ENCODE measurements at regions not wholly inside any gene's neighbourhood (a gene's known extent, or its start where the extent isn't known, plus 50 kb on each side); places are given as distances from the start of the nearest gene placed in this dataset.

DNA sequence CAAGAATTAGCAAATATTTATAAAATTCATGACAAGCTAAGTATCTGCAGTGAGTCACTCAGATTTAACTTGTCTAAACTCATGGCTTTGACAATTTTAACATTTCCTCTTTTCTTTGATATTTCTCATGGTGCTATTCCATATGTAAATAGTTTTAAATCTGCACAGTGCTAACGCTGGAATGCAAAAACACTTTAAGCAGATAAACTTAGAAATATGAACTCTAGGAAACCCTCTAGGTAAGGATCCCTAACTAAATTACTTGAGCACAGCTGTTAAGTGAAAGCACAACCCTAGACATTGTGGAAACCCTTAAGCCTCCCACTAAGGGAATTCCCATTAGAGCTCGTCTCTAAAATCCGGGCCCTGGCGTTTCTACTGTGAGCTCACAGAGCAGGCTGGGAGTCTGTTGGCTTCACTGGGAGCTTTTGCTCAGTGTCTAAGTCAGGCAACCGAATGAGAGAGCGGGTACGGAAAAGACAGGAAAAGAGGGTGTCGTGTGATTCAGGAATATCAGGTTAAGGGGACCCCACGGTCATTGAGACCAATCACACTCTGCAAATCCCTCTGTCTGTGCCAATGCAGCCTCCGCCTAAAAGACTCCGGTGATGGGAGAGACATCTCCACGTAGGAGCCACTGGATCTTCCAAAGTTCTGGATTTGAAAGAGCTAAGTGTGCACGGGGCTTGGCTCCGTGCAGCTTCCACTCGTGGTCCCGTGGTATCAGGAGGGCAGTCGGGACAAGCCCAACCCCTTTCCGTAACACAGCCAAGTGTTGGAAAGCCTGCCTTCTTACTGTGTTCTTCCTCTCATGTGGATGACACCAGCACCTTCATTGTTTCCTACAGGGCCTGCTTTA lies 112.3 kb upstream of the RPS6KA2 start:
- H3K36me3 Mint-ChIP-seq: no peaks in the 10 kb centered on the region
- H3K27ac ChIP-seq (ENCODE audit: low read depth, low read length): no peak overlapping the region
- POLR2A ChIA-PET: no interaction called here

DNA sequence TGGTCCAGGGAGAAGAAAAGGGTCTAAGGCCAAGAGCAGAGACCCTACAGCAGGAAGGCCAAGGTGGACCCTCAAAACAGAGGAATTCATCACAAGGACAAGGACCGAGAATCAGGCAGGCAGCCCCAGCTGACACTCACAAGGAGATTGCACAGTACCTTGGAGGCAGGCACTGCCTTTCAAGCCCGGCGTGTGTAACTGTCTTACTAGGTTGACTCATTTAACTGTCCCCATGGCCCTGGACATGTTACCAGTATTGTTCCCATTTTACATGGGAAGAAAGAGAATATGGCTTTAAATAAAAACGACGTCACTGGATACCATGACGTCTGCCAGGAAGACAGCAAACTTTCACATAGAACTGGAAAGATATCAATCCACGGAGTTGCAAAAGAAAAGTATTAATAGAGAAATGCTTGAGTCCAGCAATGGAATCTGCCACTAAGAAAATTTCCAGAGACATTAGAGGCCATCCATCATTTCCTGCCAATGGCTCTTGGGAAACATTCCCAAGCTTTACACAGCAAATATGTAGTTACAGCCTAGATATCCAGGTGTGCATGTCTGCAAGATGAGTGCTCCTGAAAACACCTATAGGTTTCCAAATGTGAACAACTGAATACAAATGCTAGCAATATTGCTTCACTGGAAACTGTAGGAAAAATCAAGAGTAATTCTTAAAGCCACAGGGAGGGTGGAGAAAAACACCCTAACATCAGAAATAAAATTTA lies 111.5 kb upstream of the RPS6KA2 start:
- peaks cover 0 to 3% of the 10 kb centered on the region in 2 donors for H3K27me3 Mint-ChIP-seq
- ChIA-PET CTCF (no interaction called here), POLR2A (no interaction called here)
- H3K4me1 Mint-ChIP-seq: peaks cover 0 to 4% (median 3%) of the 10 kb centered on the region in 3 donors
- no peak for DNase-seq
- no peaks in the 10 kb centered on the region for H3K9me3 ChIP-seq (ENCODE audit: low read length)
- H3K27me3 ChIP-seq (ENCODE audit: insufficient read depth, low read length, poor library complexity, severe bottlenecking): no peaks in the 10 kb centered on the region
- no peaks in the 10 kb centered on the region for H3K9me3 Mint-ChIP-seq
- no peak overlapping the region for H3K4me3 ChIP-seq (ENCODE audit: low read length)
- no peak overlapping the region for H3K4me3 Mint-ChIP-seq
- no peak overlapping the region for H3K27ac Mint-ChIP-seq
- H3K4me1 ChIP-seq (ENCODE audit: insufficient read depth, low read length): no peaks in the 10 kb centered on the region
- H3K36me3 ChIP-seq (ENCODE audit: insufficient read depth, low read length): no peaks in the 10 kb centered on the region
- no peaks in the 10 kb centered on the region for H3K36me3 Mint-ChIP-seq
- H3K27ac ChIP-seq (ENCODE audit: low read depth, low read length): no peak overlapping the region

More for the DNA sequence above, 112.3 kb upstream of the RPS6KA2 start:
- Histone ChIP-seq H3K36me3 (ENCODE audit: insufficient read depth, low read length) (no peaks in the 10 kb centered on the region), H3K9me3 (ENCODE audit: low read length) (no peaks in the 10 kb centered on the region), H3K4me1 (ENCODE audit: insufficient read depth, low read length) (no peaks in the 10 kb centered on the region), H3K27me3 (ENCODE audit: insufficient read depth, low read length, poor library complexity, severe bottlenecking) (no peaks in the 10 kb centered on the region), H3K4me3 (ENCODE audit: low read length) (no peak overlapping the region)
- DNase-seq: no peak
- H3K27ac Mint-ChIP-seq: peak overlapping the region in 1 of 8 donors; percentile 64
- no peaks in the 10 kb centered on the region for H3K9me3 Mint-ChIP-seq
- H3K4me3 Mint-ChIP-seq: no peak overlapping the region
- H3K27me3 Mint-ChIP-seq: peaks cover 0 to 3% of the 10 kb centered on the region in 2 donors
- CTCF ChIA-PET: no interaction called here
- H3K4me1 Mint-ChIP-seq: peaks cover 0 to 4% (median 3%) of the 10 kb centered on the region in 3 donors

GRCh38 chr6:166737261-166737660 lies 110.2 kb upstream of the RPS6KA2 start:
- Mint-ChIP-seq H3K4me1 (peaks cover 0 to 4% (median 3%) of the 10 kb centered on the region in 3 donors), H3K4me3 (no peak overlapping the region), H3K9me3 (no peaks in the 10 kb centered on the region), H3K36me3 (no peaks in the 10 kb centered on the region), H3K27me3 (peaks cover 0 to 3% of the 10 kb centered on the region in 2 donors), H3K27ac (no peak overlapping the region)
- ChIA-PET CTCF (no interaction called here), POLR2A (no interaction called here)
- Histone ChIP-seq H3K27me3 (ENCODE audit: insufficient read depth, low read length, poor library complexity, severe bottlenecking) (no peaks in the 10 kb centered on the region), H3K36me3 (ENCODE audit: insufficient read depth, low read length) (no peaks in the 10 kb centered on the region), H3K27ac (ENCODE audit: low read depth, low read length) (no peak overlapping the region), H3K4me1 (ENCODE audit: insufficient read depth, low read length) (no peaks in the 10 kb centered on the region), H3K4me3 (ENCODE audit: low read length) (no peak overlapping the region), H3K9me3 (ENCODE audit: low read length) (no peaks in the 10 kb centered on the region)
- DNase-seq: no peak

DNA sequence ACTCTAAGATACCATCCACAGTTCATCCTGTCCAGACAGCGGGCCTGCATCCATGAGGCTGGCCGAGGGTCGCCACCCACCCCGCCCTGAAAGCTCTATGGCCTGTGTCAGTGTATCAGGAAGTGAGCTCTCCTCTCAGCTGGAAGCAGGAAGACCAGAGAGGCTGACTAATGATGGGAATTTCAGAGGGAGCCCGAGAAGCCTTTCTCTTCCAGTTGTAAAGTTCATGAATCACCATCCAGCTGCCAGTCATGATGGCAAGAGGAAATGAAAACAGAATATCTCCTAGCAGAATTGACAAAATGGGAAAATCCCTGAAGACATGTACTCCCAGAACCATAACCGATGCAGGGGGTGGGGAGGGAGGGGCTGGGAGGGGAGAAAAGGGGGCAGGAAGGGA lies 109.6 kb upstream of the RPS6KA2 start:
- peaks cover 0 to 3% of the 10 kb centered on the region in 2 donors for H3K27me3 Mint-ChIP-seq
- Histone ChIP-seq H3K27ac (ENCODE audit: low read depth, low read length) (no peak overlapping the region), H3K36me3 (ENCODE audit: insufficient read depth, low read length) (no peaks in the 10 kb centered on the region), H3K4me1 (ENCODE audit: insufficient read depth, low read length) (no peaks in the 10 kb centered on the region), H3K9me3 (ENCODE audit: low read length) (no peaks in the 10 kb centered on the region), H3K4me3 (ENCODE audit: low read length) (no peak overlapping the region), H3K27me3 (ENCODE audit: insufficient read depth, low read length, poor library complexity, severe bottlenecking) (no peaks in the 10 kb centered on the region)
- no peaks in the 10 kb centered on the region for H3K9me3 Mint-ChIP-seq
- no peak overlapping the region for H3K4me3 Mint-ChIP-seq
- CTCF ChIA-PET: no interaction called here
- H3K27ac Mint-ChIP-seq: no peak overlapping the region
- peaks cover 0 to 4% (median 3%) of the 10 kb centered on the region in 3 donors for H3K4me1 Mint-ChIP-seq
- no peaks in the 10 kb centered on the region for H3K36me3 Mint-ChIP-seq
- POLR2A ChIA-PET: no interaction called here
- no peak for DNase-seq

DNA sequence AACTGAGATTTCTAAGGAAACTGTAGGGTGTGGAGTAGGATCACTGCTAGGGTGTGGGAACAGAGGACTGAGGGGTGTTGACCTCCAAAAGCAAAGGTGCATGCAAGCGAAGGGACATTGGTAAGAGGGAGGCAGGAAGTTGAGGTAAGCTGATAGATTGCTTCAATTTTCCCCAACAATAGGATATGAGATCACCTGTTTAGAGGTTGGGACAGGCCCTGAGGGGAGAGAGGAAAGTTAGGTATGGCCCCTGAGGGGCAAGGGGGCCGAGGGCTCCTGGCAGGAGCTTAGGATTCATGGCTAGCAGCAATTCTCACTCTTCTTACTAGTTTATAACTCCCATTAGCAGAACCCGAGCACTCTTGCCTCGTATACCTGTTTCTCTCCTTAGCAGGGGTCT lies 106.8 kb upstream of the RPS6KA2 start:
- no peak overlapping the region for H3K4me3 Mint-ChIP-seq
- Histone ChIP-seq H3K4me1 (ENCODE audit: insufficient read depth, low read length) (no peaks in the 10 kb centered on the region), H3K4me3 (ENCODE audit: low read length) (no peak overlapping the region), H3K27me3 (ENCODE audit: insufficient read depth, low read length, poor library complexity, severe bottlenecking) (no peaks in the 10 kb centered on the region), H3K36me3 (ENCODE audit: insufficient read depth, low read length) (no peaks in the 10 kb centered on the region), H3K9me3 (ENCODE audit: low read length) (no peaks in the 10 kb centered on the region), H3K27ac (ENCODE audit: low read depth, low read length) (no peak overlapping the region)
- peaks cover 0 to 4% (median 0%) of the 10 kb centered on the region in 3 donors for H3K4me1 Mint-ChIP-seq
- ChIA-PET CTCF (no interaction called here), POLR2A (no interaction called here)
- H3K27ac Mint-ChIP-seq: no peak overlapping the region
- no peak for DNase-seq
- no peaks in the 10 kb centered on the region for H3K36me3 Mint-ChIP-seq
- H3K27me3 Mint-ChIP-seq: peaks cover 0 to 1% of the 10 kb centered on the region in 2 donors
- no peaks in the 10 kb centered on the region for H3K9me3 Mint-ChIP-seq

DNA sequence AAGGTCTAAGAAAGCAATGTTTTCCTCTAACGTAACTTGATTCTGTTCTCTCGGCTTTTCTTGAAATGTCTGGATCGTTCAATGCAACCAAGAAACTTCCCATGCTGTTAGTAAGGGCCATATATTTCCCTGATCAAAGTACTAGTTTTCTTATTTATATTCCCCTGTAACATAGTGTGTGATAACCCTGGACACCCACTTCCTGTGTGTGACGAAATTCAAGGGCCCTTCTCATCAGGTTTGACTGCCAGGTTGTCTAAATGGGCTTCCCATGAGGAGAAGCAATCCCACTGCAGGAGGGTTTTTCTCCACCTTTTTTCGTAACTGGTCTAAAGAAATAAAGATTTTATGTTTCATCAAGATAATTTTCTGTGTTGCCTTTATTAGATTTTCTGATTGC lies 102.6 kb upstream of the RPS6KA2 start:
- Histone ChIP-seq H3K4me3 (ENCODE audit: low read length) (no peak overlapping the region), H3K4me1 (ENCODE audit: insufficient read depth, low read length) (no peaks in the 10 kb centered on the region), H3K27me3 (ENCODE audit: insufficient read depth, low read length, poor library complexity, severe bottlenecking) (no peaks in the 10 kb centered on the region), H3K27ac (ENCODE audit: low read depth, low read length) (no peak overlapping the region), H3K36me3 (ENCODE audit: insufficient read depth, low read length) (no peaks in the 10 kb centered on the region), H3K9me3 (ENCODE audit: low read length) (no peaks in the 10 kb centered on the region)
- no peaks in the 10 kb centered on the region for H3K9me3 Mint-ChIP-seq
- H3K27me3 Mint-ChIP-seq: peaks cover 1 to 3% of the 10 kb centered on the region in 2 donors
- ChIA-PET CTCF (interaction anchor here (1.2 kb wide), 1 partner anchor 10 kb away, joined by 3 read pairs; no protein-coding TSS in a partner anchor), POLR2A (no interaction called here)
- no peaks in the 10 kb centered on the region for H3K36me3 Mint-ChIP-seq
- H3K27ac Mint-ChIP-seq: no peak overlapping the region
- peaks cover 0 to 4% (median 0%) of the 10 kb centered on the region in 3 donors for H3K4me1 Mint-ChIP-seq
- H3K4me3 Mint-ChIP-seq: no peak overlapping the region
- peak in 1 of 5 donors; percentile 4 for DNase-seq

- no peaks in the 10 kb centered on the region for H3K27me3 ChIP-seq (ENCODE audit: insufficient read depth, low read length, poor library complexity, severe bottlenecking)
- CTCF ChIA-PET: interaction anchor here (1.2 kb wide), 1 partner anchor 9 kb away, joined by 3 read pairs; no protein-coding TSS in a partner anchor
- Mint-ChIP-seq H3K9me3 (no peaks in the 10 kb centered on the region), H3K36me3 (no peaks in the 10 kb centered on the region), H3K4me3 (peak overlapping the region in 1 of 7 donors; percentile 6), H3K27ac (no peak overlapping the region), H3K27me3 (peaks cover 1 to 3% of the 10 kb centered on the region in 2 donors), H3K4me1 (peaks cover 0 to 4% (median 0%) of the 10 kb centered on the region in 3 donors)
- H3K4me1 ChIP-seq (ENCODE audit: insufficient read depth, low read length): no peaks in the 10 kb centered on the region
- no peak overlapping the region for H3K27ac ChIP-seq (ENCODE audit: low read depth, low read length)
- H3K36me3 ChIP-seq (ENCODE audit: insufficient read depth, low read length): no peaks in the 10 kb centered on the region
- H3K9me3 ChIP-seq (ENCODE audit: low read length): no peaks in the 10 kb centered on the region
- H3K4me3 ChIP-seq (ENCODE audit: low read length): no peak overlapping the region
- no peak for DNase-seq
- POLR2A ChIA-PET: no interaction called here
These were observed 102.0 kb upstream of the RPS6KA2 start for GRCh38 chr6:166728884-166729530.

DNA sequence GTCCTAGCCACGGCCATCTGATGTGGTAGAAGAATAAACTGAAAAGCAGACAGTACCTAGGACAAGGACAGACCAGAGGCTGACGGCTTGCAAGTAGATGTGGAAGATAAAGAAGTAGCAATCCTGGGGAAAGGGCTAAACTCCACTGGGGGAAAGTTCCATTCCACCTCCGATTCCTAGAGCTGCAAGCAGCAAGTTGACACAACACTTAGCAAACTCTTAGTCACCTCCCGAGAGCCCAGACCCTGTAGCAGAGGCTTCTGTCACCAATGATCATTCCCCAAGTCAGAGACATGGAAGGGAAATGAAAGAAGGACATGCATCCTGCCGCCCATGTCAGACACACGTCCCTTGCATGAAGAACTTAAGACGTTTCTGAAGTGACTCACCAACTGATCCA lies 99.2 kb upstream of the RPS6KA2 start:
- Histone ChIP-seq H3K27ac (ENCODE audit: low read depth, low read length) (no peak overlapping the region), H3K36me3 (ENCODE audit: insufficient read depth, low read length) (no peaks in the 10 kb centered on the region), H3K4me1 (ENCODE audit: insufficient read depth, low read length) (no peaks in the 10 kb centered on the region), H3K9me3 (ENCODE audit: low read length) (no peaks in the 10 kb centered on the region), H3K4me3 (ENCODE audit: low read length) (no peak overlapping the region), H3K27me3 (ENCODE audit: insufficient read depth, low read length, poor library complexity, severe bottlenecking) (no peaks in the 10 kb centered on the region)
- H3K27ac Mint-ChIP-seq: no peak overlapping the region
- H3K4me3 Mint-ChIP-seq: no peak overlapping the region
- peaks cover 1 to 6% of the 10 kb centered on the region in 2 donors for H3K27me3 Mint-ChIP-seq
- H3K9me3 Mint-ChIP-seq: no peaks in the 10 kb centered on the region
- H3K4me1 Mint-ChIP-seq: peaks cover 0 to 4% (median 0%) of the 10 kb centered on the region in 3 donors
- POLR2A ChIA-PET: no interaction called here
- CTCF ChIA-PET: no interaction called here
- H3K36me3 Mint-ChIP-seq: peaks cover 0 to 1% (median 0%) of the 10 kb centered on the region in 3 donors
- DNase-seq: no peak

Data from CD8-positive, alpha-beta memory T cell (primary cell).